ENCODE measurements at regions not wholly inside any gene's neighbourhood (a gene's known extent, or its start where the extent isn't known, plus 50 kb on each side); places are given as distances from the start of the nearest gene placed in this dataset.

DNA sequence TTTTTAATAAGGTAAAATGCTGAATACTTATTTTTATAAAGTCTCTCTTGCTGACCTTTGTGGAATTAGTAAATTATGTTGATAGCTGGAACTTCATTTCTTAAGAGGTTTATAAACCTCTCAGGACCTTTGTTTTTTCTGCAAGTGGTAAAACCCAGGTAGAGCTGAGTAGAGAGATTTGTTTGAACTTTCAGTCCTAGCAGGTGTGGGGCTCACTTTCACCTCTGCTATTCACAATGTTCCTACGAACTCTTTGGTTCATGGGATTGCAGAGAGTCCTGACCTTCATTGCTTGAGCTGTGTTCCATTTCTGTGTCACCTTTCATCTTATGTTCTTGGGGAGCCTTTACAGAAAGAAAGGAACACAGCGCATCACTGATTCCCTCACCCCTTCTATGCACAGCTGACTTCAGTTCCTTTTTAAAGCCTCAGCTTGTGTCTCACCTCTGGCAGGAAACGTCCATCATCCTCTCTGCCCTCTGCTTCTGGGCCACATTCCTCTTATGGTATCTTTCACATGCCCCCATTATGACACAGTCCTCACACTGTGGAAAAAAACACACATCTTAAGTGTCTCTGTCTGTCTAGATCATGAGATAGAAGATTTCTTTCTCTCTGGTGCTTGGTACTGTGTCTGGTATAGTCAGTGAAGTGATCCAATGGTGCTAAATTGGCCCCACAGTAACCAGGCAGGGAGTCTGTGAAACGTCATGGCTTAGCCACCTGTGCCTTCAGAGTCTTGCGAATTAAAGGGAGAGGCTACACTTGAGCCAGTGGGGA lies 262.5 kb upstream of the B3GALT2 start (continued):
- TF ChIP-seq, protein P1, sequence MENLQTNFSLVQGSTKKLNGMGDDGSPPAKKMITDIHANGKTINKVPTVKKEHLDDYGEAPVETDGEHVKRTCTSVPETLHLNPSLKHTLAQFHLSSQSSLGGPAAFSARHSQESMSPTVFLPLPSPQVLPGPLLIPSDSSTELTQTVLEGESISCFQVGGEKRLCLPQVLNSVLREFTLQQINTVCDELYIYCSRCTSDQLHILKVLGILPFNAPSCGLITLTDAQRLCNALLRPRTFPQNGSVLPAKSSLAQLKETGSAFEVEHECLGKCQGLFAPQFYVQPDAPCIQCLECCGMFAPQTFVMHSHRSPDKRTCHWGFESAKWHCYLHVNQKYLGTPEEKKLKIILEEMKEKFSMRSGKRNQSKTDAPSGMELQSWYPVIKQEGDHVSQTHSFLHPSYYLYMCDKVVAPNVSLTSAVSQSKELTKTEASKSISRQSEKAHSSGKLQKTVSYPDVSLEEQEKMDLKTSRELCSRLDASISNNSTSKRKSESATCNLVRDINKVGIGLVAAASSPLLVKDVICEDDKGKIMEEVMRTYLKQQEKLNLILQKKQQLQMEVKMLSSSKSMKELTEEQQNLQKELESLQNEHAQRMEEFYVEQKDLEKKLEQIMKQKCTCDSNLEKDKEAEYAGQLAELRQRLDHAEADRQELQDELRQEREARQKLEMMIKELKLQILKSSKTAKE (IDR thresholded peaks at IDR 0.05; ENCODE audit: low read depth, poor library complexity, severe bottlenecking): no peak
- TF ChIP-seq, protein P2, sequence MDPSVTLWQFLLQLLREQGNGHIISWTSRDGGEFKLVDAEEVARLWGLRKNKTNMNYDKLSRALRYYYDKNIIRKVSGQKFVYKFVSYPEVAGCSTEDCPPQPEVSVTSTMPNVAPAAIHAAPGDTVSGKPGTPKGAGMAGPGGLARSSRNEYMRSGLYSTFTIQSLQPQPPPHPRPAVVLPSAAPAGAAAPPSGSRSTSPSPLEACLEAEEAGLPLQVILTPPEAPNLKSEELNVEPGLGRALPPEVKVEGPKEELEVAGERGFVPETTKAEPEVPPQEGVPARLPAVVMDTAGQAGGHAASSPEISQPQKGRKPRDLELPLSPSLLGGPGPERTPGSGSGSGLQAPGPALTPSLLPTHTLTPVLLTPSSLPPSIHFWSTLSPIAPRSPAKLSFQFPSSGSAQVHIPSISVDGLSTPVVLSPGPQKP (IDR thresholded peaks at IDR 0.05; ENCODE audit: low read depth, low read length): no peak
- TF ChIP-seq EZH2 (IDR thresholded peaks at IDR 0.05; ENCODE audit: borderline replicate concordance, control insufficient read depth, low read depth, low read length) (no peak), MYC (IDR thresholded peaks at IDR 0.05; ENCODE audit: insufficient read depth, insufficient read length, insufficient replicate concordance, low read length, severe bottlenecking) (no peak), HDAC6 (IDR thresholded peaks at IDR 0.05; ENCODE audit: unreplicated experiment) (no peak), SUPT20H (IDR thresholded peaks at IDR 0.05; ENCODE audit: borderline replicate concordance, control insufficient read depth, low read depth, low read length) (no peak), SPI1 (IDR thresholded peaks at IDR 0.05; ENCODE audit: borderline replicate concordance, insufficient read depth, low read depth, low read length) (0 out of 2 replicates have a peak, but pooled peaks have one; percentile 6), ZNF384 (IDR thresholded peaks at IDR 0.05; ENCODE audit: borderline replicate concordance, low read depth, low read length) (no peak)
- TF ChIP-seq, protein P3, sequence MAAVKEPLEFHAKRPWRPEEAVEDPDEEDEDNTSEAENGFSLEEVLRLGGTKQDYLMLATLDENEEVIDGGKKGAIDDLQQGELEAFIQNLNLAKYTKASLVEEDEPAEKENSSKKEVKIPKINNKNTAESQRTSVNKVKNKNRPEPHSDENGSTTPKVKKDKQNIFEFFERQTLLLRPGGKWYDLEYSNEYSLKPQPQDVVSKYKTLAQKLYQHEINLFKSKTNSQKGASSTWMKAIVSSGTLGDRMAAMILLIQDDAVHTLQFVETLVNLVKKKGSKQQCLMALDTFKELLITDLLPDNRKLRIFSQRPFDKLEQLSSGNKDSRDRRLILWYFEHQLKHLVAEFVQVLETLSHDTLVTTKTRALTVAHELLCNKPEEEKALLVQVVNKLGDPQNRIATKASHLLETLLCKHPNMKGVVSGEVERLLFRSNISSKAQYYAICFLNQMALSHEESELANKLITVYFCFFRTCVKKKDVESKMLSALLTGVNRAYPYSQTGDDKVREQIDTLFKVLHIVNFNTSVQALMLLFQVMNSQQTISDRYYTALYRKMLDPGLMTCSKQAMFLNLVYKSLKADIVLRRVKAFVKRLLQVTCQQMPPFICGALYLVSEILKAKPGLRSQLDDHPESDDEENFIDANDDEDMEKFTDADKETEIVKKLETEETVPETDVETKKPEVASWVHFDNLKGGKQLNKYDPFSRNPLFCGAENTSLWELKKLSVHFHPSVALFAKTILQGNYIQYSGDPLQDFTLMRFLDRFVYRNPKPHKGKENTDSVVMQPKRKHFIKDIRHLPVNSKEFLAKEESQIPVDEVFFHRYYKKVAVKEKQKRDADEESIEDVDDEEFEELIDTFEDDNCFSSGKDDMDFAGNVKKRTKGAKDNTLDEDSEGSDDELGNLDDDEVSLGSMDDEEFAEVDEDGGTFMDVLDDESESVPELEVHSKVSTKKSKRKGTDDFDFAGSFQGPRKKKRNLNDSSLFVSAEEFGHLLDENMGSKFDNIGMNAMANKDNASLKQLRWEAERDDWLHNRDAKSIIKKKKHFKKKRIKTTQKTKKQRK (IDR thresholded peaks at IDR 0.05; ENCODE audit: low read depth, low read length): no peak
